ENCODE measurements at regions not wholly inside any gene's neighbourhood (a gene's known extent, or its start where the extent isn't known, plus 50 kb on each side); places are given as distances from the start of the nearest gene placed in this dataset. TPM values are rescaled to one million over a fixed set of nuclear protein-coding genes. Genes with fewer than 3 reads are reported as not detected.

GRCh38 chr12:58995666-58996363, 75.5 kb upstream of the LRIG3 start:
- DNase-seq (ENCODE audit: low spot score), result no peak

- DNase-seq (ENCODE audit: low spot score), result no peak
Measured at GRCh38 chr12:58988643-58989344, 68.5 kb upstream of the LRIG3 start.

DNA sequence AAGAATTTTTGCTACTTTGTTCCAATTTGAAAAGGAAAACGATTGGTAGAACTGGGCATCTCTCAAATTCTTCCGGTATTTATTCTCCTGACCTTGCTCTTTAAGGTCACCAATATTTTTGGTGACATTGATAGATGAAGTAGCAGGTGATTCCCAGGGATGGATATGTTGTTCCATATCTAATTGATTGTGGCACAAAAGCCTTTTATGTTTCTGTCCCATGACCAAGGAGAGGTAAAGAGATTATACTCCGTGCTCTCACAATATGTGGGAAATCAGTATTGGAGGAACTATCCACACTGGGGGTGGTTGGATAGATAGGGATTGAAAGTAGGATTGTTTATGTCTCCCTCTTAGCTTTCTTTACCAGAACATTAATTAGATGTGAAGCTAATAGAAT, 61.7 kb upstream of the LRIG3 start:
- no peak for DNase-seq (ENCODE audit: low spot score)

DNA sequence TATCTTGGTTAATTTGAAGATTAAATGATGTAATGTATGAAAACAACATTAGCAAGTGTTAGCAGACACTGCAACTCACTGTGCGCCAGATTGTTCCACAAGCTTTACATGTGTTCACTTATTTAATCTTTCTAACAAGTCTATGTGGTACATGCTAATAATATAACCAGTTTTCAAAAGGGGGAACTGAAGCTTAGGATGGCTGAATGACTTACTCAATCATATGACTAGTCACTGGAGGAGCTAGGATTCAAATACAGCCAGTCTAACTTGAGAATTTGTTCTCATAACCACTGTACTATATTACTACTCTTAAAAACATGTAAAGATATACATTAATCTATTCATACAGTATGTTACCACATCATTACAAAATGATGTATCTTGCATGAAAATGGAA, 60.5 kb upstream of the LRIG3 start:
- DNase-seq (ENCODE audit: low spot score), result no peak

GRCh38 chr12:58978717-58979116, 58.4 kb upstream of the LRIG3 start:
- DNase-seq (ENCODE audit: low spot score), result no peak

- DNase-seq (ENCODE audit: low spot score), result no peak
Measured at GRCh38 chr12:58977476-58977875, 57.2 kb upstream of the LRIG3 start.

GRCh38 chr12:58976146-58976545, 55.8 kb upstream of the LRIG3 start:
- no peak for DNase-seq (ENCODE audit: low spot score)

Small RNAs in the stretch of these regions (small RNA-seq; reads per million reads assigned to genes)
- not detected for gene RNU6-279P
- gene RNU6-871P, result not detected
